HG02981 (cell line): ENCODE measurements at regions not wholly inside any gene's neighbourhood (a gene's known extent, or its start where the extent isn't known, plus 50 kb on each side); places are given as distances from the start of the nearest gene placed in this dataset.

Experiments
- ATAC-seq: cut with Tn5 transposase; IDR thresholded peaks from one replicate; pipeline ENCODE4 v1.9.1; 2021; ENCODE audit warnings: mild to moderate bottlenecking, moderate library complexity; ENCODE audit not compliant: unreplicated experiment

DNA sequence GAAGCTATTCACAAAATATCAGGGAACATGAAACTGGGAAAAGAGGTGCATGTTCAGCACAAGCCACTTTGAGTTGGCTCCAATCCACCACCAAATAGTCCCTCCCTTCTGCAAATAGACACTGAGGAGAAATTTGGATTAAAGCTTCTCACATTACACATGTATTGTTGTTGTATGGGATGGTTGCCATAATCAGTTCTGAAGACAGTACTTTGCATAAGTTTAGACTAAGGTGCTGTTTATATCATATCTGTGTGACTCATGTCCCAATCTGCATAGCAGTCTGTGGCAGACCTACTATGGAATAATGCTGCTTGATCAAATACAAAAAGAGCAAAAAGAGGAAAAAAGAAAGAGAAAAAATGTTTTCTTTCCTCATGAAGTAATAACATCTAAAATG lies 376.7 kb upstream of the DDI1 start:
- ATAC-seq = no peak

DNA sequence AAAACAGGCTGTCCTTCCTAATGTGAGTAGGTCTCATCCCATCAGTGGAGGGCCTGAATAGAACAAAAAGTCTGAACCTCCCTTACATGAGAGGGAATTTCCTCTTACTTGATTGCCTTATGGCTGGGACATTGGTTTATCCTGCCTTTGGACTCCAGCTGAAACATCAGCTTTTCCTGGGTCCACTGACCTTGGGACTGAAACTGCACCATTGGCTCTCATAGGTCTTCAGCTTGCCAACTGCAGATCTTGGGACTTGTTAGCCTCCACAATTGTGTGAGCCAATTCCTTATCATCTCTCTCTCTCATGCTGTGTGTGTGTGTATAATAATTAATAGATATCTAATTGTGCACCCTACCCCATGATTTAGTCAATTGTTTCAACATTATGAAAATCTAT lies 375.3 kb upstream of the DDI1 start:
- ATAC-seq = no peak

DNA sequence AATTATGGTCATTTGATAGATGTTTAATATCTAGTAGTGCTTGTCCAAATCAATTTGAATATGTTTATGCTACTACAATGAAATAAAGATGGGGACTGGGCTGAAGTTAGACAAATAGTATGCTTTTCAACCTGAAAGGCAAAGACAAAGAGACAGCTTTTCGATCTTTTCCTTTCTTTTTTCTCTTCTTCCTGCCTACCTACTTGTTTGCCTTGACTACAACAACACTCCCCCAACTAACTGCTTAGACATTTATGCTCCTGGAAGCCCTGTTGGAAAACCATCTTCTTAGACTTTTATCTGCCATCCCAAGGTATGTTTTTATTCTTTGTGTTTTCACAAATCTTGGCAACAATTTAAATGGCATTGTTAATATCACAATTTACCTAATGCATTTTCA lies 374.4 kb upstream of the DDI1 start:
- no peak for ATAC-seq

DNA sequence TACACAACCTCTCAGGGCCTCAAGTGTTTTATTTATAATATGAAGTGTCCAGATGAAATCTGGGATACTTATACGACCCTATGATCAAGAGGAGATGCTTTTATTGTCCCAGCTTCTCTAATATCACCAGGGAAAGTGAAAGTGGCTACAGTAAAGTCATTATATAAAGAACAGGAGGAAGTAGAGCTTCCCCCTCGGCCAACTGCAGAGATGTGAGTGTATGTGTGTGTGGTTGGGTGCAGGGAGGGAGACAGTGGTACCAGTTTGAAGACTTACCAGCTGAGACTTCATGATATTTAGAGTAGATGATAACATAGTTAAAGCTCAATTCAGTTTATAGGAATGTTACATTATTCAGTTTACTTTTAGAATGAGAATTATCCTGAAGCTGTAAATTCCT lies 373.6 kb upstream of the DDI1 start:
- ATAC-seq = no peak

- no peak for ATAC-seq
These were observed 367.6 kb upstream of the DDI1 start for GRCh38 chr11:103668859-103669258.

DNA sequence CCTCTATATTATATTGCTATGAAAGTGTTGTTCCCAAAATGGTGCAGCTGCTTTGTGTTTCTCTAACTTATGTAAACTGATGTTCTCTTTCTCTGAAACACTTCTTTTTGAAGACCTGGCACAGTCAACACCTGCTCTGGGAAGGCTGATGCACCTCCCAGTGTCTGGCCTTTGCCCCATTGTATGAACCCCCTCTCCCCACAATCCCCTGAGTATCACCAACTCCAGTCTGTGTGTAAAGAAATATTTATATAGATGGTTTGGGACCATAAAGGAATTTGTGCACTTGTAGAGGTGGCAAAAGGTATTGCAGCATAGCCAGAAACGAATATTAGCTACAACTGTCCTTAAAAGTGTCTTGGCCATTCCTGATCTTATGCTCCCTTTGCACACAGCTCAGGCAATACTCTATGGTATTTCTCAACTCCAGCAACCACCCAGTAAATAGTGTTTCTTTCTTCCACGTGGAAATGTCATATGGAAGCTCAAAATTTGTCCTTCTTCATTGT lies 365.2 kb upstream of the DDI1 start:
- no peak for ATAC-seq

DNA sequence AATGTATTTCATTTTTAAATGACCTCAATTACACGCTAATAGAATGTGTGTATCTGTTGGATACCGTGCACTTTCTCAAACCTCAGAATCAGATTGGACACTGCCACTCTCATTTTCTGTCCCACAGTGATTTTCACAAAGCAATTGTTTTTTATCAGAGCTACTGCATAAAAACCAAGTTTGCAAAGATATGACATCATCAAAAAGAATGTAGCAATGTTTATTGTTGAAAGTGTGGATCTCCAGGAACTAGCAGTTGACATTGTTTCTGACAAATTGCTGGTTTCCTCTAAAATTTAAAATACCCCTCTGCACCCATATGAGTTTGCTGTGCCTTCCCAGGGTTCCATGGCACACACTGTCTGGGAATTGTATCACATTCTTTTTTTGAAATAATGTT lies 362.7 kb upstream of the DDI1 start:
- no peak for ATAC-seq

GRCh38 chr11:103676413-103676812 lies 360.0 kb upstream of the DDI1 start:
- ATAC-seq = no peak

- ATAC-seq = no peak
These were observed 355.6 kb upstream of the DDI1 start for GRCh38 chr11:103680826-103681225.

- peak; percentile 16 for ATAC-seq
These were observed 354.6 kb upstream of the DDI1 start for GRCh38 chr11:103681855-103682254.

- ATAC-seq = peak; percentile 96
These were observed 353.9 kb upstream of the DDI1 start for GRCh38 chr11:103682318-103683184.

DNA sequence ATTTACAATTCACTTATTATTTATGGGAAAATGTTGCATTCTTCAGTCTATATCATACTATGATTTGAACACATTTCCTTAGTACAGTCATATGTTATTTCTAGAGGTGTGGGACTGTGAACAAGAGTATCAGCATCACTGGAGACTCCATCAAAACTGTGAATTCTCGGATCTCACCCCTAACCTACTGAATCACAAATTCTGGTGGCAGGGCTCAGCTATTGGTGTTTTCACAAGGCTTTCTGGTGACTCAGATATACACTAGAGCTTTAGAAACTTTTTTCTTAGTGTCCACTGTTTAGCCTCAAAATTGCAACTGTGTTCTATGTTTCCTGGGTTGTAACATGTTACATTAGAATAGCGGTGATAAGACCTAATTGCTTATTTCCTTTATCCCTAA lies 352.9 kb upstream of the DDI1 start:
- ATAC-seq = no peak

DNA sequence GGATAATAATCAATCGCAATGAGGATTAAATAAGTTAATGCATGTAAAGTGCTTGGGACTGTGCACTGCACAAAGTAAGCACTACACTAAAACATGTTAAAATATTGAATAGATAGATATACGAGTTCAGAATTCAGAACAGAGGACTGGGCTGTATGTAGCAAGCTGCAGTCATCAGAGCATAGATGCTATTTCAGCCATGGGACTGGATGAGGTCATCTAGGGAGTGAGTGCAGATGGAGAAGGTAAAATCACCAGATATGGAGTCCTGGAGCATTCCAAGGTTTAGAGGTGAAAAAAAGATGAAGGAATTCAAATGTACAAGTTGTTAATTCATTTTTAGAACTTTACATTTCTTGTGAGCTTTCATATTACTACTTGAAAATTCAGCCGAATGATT lies 347.5 kb upstream of the DDI1 start:
- ATAC-seq = no peak

- ATAC-seq = no peak
These were observed 346.1 kb upstream of the DDI1 start for GRCh38 chr11:103690356-103690755.

DNA sequence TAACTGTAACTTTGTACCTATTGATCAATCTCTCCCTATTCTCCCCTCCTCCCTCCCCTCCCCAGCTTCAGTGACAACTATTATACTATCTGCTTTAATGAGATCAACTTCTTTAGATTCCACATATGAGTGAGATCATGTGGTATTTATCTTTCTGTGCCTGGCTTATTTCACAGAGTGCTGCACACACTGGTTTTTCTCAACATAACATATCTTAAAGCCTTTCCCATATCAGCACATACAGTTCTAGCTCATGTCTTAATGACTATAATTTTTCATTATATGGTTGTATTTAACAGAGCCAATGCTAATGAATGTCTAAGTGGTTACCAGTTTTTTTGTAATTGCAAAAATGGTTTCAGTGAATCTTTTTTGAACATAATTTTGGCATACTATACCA lies 340.3 kb upstream of the DDI1 start:
- no peak for ATAC-seq

DNA sequence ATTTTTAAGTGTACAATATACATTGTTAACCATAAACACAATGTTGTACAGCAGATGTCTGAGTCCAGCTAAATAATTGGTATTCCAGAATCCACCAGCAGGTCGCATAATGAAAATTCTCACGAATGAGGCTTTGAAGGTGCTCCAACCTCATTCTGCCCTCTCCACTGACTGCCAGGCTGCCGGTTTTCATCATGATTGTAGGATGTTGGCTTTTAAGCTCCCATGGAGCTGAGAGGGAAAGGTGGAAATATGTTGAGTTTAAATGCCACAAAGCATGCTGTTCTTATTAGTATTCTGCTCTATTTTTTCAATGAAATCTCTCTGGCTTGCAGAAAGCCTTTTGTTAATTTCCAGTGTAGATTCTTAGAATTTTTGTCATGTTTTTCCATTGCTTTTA lies 337.2 kb upstream of the DDI1 start:
- no peak for ATAC-seq

GRCh38 chr11:103699656-103700055 lies 336.8 kb upstream of the DDI1 start:
- no peak for ATAC-seq

- ATAC-seq = no peak
These were observed 335.8 kb upstream of the DDI1 start for GRCh38 chr11:103700622-103701021.

- no peak for ATAC-seq
These were observed 333.0 kb upstream of the DDI1 start for GRCh38 chr11:103703437-103703836.

DNA sequence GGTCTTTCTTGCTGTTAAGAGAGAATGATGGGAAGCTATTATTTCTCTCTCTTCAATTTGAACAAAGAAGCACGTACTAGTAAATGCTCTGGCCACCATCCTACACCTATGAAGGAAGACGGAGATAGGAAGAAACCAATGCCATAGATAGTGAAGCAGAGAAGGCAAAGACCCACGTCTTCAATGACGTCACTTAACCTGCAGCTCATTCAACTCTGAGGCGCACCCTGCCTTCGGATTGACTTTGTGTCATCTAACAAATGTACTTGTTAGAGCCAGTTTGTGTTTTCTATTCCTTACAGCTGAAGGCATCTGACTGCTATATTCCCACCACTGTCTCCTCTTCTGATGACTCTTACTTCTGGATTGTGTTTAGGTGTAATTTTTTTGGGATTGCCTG lies 332.5 kb upstream of the DDI1 start:
- no peak for ATAC-seq

DNA sequence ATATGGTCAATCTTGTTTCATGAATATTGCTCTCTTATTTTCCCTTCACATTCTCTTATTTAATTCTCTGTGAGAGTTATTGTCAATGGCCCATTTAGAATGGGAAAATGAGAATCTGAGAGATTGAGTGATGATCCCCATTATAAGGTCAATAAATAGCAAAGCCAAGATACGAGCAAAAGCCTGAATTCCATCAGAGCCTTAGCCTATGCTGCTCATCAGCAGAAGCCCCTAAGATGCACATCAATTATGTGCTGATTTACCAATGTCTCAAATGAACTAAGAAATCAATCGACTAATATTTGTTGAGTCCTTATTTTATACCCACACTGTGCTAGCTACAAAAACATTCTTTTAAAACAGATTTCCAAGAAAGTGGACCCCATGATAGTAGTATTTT lies 330.8 kb upstream of the DDI1 start:
- ATAC-seq = no peak

DNA sequence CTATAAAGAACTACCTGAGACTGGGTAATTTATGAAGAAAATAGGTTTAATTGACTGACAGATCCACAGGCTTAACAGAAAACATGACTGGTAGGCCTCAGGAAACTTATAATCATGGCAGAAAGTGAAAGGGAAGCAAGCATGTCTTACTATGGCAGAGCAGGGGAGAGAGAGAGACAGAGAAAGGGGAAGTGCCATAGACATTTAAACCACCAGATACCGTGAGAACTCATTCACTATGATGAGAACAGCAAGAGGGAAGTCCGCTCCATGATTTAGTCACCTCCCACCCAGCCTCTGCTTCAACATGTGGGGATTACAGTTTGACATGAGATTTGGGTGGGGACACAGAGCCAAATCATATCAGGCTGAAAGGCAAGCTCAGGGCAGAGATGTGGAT lies 327.1 kb upstream of the DDI1 start:
- ATAC-seq = no peak

- ATAC-seq = no peak
These were observed 322.2 kb upstream of the DDI1 start for GRCh38 chr11:103714246-103714645.
